HepG2 (cell line): ENCODE measurements at regions not wholly inside any gene's neighbourhood (a gene's known extent, or its start where the extent isn't known, plus 50 kb on each side); places are given as distances from the start of the nearest gene placed in this dataset.

Experiments used
- ATAC-seq: fragments of 200-7000 bp; cut with Tn5 transposase; 3 replicates; pipeline ENCODE4 v1.9.1; 2020; ENCODE audit warnings: mild to moderate bottlenecking, moderate library complexity
- BruUV-seq: library from RNA; stranded (reverse); fragments of 400-500 nt; replicated peaks from 2 replicates; lab custom pipeline; 2021; lab: Mats Ljungman, UMichigan
- CTCF ChIA-PET: fragments of 300-600 bp; formaldehyde crosslinking; extraction: SDS; loops from one replicate; lab custom pipeline; 2021; ENCODE audit warnings: low total read pairs, inconsistent platforms, low intra/inter-chr PET ratio; lab: Yijun Ruan, JAX
- POLR2A ChIA-PET: fragments of 350-600 bp; sonication (Branson Sonifier 250); formaldehyde crosslinking; loops from one replicate; lab custom pipeline; 2020; ENCODE audit warnings: antibody characterized with exemption, inconsistent platforms; lab: Yijun Ruan, JAX
- DNase-seq: peaks from one replicate; pipeline ENCODE4 v3.0.0-alpha.2; 2015; ENCODE audit warnings: low spot score
- FAIRE-seq: peaks from 3 replicates; lab custom pipeline; 2011; peaks lifted over from hg19 to GRCh38; lab: Jason Lieb, UNC
- H2AFZ ChIP-seq: one replicate; pipeline ENCODE4 v1.6.1; 2011; ENCODE audit warnings: low read length, inconsistent platforms
- H3K27ac ChIP-seq: fragments of 300-600 bp; 3 replicates; pipeline ENCODE4 v1.8.0; 2011; ENCODE audit warnings: mixed run types, mild to moderate bottlenecking, mixed read lengths, low read length, inconsistent platforms; ENCODE audit not compliant: insufficient read depth; ENCODE audit errors: extremely low read length
- H3K27me3 ChIP-seq, 2 experiments: fragments of 200-600 bp in 1 of 2; 2 replicates in 1 of 2; 3 replicates in 1 of 2; pipeline versions ENCODE4 v1.6.0 to v1.8.0; 2011; ENCODE audit warnings: low read length in 2 of 2, mild to moderate bottlenecking in 2 of 2, moderate library complexity in 2 of 2, inconsistent platforms in 1 of 2; ENCODE audit not compliant: insufficient read depth in 2 of 2, control insufficient read depth in 1 of 2
- H3K36me3 ChIP-seq, 2 experiments: fragments of 200-600 bp in 1 of 2; replicated peaks in 1 of 2; 2 replicates in 1 of 2; 3 replicates in 1 of 2; pipeline versions ENCODE4 v1.5.1 to v1.8.0; 2011; ENCODE audit warnings: low read length in 2 of 2, inconsistent platforms in 1 of 2; ENCODE audit not compliant: insufficient read depth in 2 of 2, control insufficient read depth in 1 of 2
- H3K4me1 ChIP-seq: 2 replicates; pipeline ENCODE4 v1.5.1; 2012; ENCODE audit warnings: low read length, inconsistent platforms; ENCODE audit not compliant: insufficient read depth
- H3K4me2 ChIP-seq: 2 replicates; pipeline ENCODE4 v1.6.0; 2011; ENCODE audit warnings: low read depth, low read length, inconsistent platforms
- H3K4me3 ChIP-seq, 3 experiments: fragments of 200-600 bp in 1 of 3; sonication (generic), shearing (Covaris generic) in 1 of 3; replicated peaks in 1 of 3; 2 replicates each; pipeline ENCODE4 v1.5.1; 2011 to 2016; ENCODE audit warnings: low read length in 3 of 3, inconsistent platforms in 2 of 3, low read depth in 2 of 3, mild to moderate bottlenecking in 2 of 3, control low read depth in 1 of 3, mixed read lengths in 1 of 3; ENCODE audit not compliant: insufficient read depth in 1 of 3
- H3K79me2 ChIP-seq: one replicate; pipeline ENCODE4 v1.6.1; 2011; ENCODE audit warnings: low read length, inconsistent platforms; ENCODE audit not compliant: insufficient read depth
- H3K9ac ChIP-seq: 2 replicates; pipeline ENCODE4 v1.6.0; 2011; ENCODE audit warnings: mild to moderate bottlenecking, low read depth, low read length, inconsistent platforms; ENCODE audit not compliant: insufficient read depth
- H3K9me3 ChIP-seq: 2 replicates; pipeline ENCODE4 v1.5.1; 2012; ENCODE audit warnings: mild to moderate bottlenecking, low read length
- H4K20me1 ChIP-seq: 2 replicates; pipeline ENCODE4 v1.6.0; 2011; ENCODE audit warnings: inconsistent platforms, mild to moderate bottlenecking, low read length, moderate library complexity; ENCODE audit not compliant: insufficient read depth
- CBFB ChIP-seq: sonication (generic); formaldehyde crosslinking; IDR thresholded peaks from 2 replicates; pipeline ENCODE4 v1.4.0; 2020; ENCODE audit warnings: missing genetic modification reagents
- GTF2F1 ChIP-seq: fragments of 150-350 bp; IDR thresholded peaks from 2 replicates; pipeline ENCODE4 v1.6.1; 2014; ENCODE audit warnings: low read length
- HNRNPH1 ChIP-seq: fragments of 200-400 bp; formaldehyde crosslinking; optimal IDR thresholded peaks from 2 replicates; pipeline ENCODE3; 2017; ENCODE audit warnings: mild to moderate bottlenecking, low read depth, low read length
- IRX3 ChIP-seq: sonication (generic); formaldehyde crosslinking; IDR thresholded peaks from 2 replicates; pipeline ENCODE4 v1.8.1; 2023; ENCODE audit warnings: mild to moderate bottlenecking, low read depth, missing genetic modification reagents, borderline replicate concordance
- MAZ ChIP-seq, 2 experiments: sonication (generic) in 1 of 2; formaldehyde crosslinking in 1 of 2; IDR thresholded peaks; 2 replicates each; pipeline versions ENCODE4 v1.5.0 to v1.6.1; 2012 to 2020; ENCODE audit warnings: low read depth in 2 of 2, mild to moderate bottlenecking in 2 of 2, borderline replicate concordance in 1 of 2, improper control_type of control experiment in 1 of 2, low read length in 1 of 2, missing genetic modification reagents in 1 of 2, moderate library complexity in 1 of 2
- PAWR ChIP-seq: sonication (generic); formaldehyde crosslinking; IDR thresholded peaks from 2 replicates; pipeline ENCODE4 v1.4.0; 2020; ENCODE audit warnings: missing genetic modification reagents, mild to moderate bottlenecking, borderline replicate concordance
- ZBTB2 ChIP-seq: sonication (generic); formaldehyde crosslinking; IDR thresholded peaks from 2 replicates; pipeline ENCODE4 v1.8.0; 2022; ENCODE audit warnings: low read depth, missing genetic modification reagents
- ZNF383 ChIP-seq: sonication (generic); formaldehyde crosslinking; IDR thresholded peaks from 2 replicates; pipeline ENCODE4 v1.4.0; 2020; ENCODE audit warnings: missing genetic modification reagents, mild to moderate bottlenecking, borderline replicate concordance
- ZNF441 ChIP-seq: sonication (generic); formaldehyde crosslinking; IDR thresholded peaks from 2 replicates; pipeline ENCODE4 v1.7.0; 2021; ENCODE audit warnings: missing genetic modification reagents, borderline replicate concordance
- ZNF496 ChIP-seq: sonication (generic); formaldehyde crosslinking; IDR thresholded peaks from 2 replicates; pipeline ENCODE4 v1.8.1; 2023; ENCODE audit warnings: mild to moderate bottlenecking, moderate library complexity, missing genetic modification reagents; ENCODE audit not compliant: insufficient replicate concordance
- ZNF547 ChIP-seq: sonication (generic); formaldehyde crosslinking; IDR thresholded peaks from 2 replicates; pipeline ENCODE4 v1.5.1; 2020; ENCODE audit warnings: mild to moderate bottlenecking, missing genetic modification reagents
- ZNF572 ChIP-seq: sonication (generic); formaldehyde crosslinking; IDR thresholded peaks from 2 replicates; pipeline ENCODE4 v1.5.1; 2020; ENCODE audit warnings: mild to moderate bottlenecking, missing genetic modification reagents
- WGBS: methylation state at CpG from one replicate; pipeline ENCODE4 v1.1.6; 2017; ENCODE audit warnings: low lambda C conversion rate; 5-methylcytosine and 5-hydroxymethylcytosine counted together
- in situ Hi-C: cut with HindIII; loops from 2 replicates; pipeline ENCODE4 v1.10.0; 2017; ENCODE audit warnings: low pct_unique_long_range_greater_than_20kb; ENCODE audit not compliant: extremely low pct_ligation_motif_present
- intact Hi-C: fragments of 100-400 bp; cut with micrococcal nuclease; formaldehyde crosslinking; loops from one replicate; pipeline ENCODE4 v1.10.0; 2022; ENCODE audit not compliant: unreplicated experiment

DNA sequence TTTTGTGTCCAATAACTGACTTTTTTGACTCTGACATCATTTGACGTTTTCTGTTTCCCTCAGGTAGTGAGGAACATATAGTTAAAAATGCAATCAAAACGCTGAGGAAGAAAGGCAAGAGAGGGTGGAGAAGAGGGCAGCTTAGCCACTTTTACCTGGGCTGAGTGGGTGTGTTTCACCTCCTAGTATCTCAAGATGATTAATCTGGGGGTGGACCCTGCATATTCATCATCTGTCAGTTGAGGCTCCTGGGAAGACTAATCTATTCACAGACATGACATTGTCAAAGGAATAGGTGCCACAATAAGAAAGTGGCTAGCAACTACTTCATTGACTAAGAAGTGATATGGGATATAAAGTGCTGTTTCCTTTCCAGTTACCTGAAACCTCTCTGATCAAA lies 331.5 kb upstream of the RARB start:
- Histone ChIP-seq H3K4me2 (no peak overlapping the region), H4K20me1 (no peaks in the 10 kb centered on the region), H3K9me3 (no peaks in the 10 kb centered on the region), H3K36me3 (no peaks in the 10 kb centered on the region), H3K9ac (no peak overlapping the region), H3K27ac (no peak overlapping the region), H3K4me1 (no peaks in the 10 kb centered on the region), H3K4me3 (no peak overlapping the region)
- WGBS = 2% methylated on average over 2 of the region's 2 CpGs
- in situ Hi-C loops = no loop called here
- ATAC-seq = no peak
- CTCF ChIA-PET = no interaction called here
- no peak for TF ChIP-seq ZNF572 (CRISPR knock-in tag)
- no peak for TF ChIP-seq HNRNPH1
- no peak for TF ChIP-seq ZBTB2
- no peak for TF ChIP-seq CBFB (CRISPR knock-in tag)
- no peak for TF ChIP-seq MAZ (IDR thresholded peaks at IDR 0.05; ENCODE audit: borderline replicate concordance, low read depth, low read length)
- TF ChIP-seq MAZ (CRISPR knock-in tag; IDR thresholded peaks at IDR 0.05; ENCODE audit: low read depth) = no peak
- TF ChIP-seq, all 625 proteins: peak for 0
- H3K27me3 ChIP-seq = no peaks in the 10 kb centered on the region
- DNase-seq (no peak), FAIRE-seq (no peak)
- POLR2A ChIA-PET = no interaction called here
- no peaks in the 10 kb centered on the region for H3K79me2 ChIP-seq
- intact Hi-C loops = no loop called here
- BruUV-seq = no TSS peak
- H2AFZ ChIP-seq = no peak overlapping the region

DNA sequence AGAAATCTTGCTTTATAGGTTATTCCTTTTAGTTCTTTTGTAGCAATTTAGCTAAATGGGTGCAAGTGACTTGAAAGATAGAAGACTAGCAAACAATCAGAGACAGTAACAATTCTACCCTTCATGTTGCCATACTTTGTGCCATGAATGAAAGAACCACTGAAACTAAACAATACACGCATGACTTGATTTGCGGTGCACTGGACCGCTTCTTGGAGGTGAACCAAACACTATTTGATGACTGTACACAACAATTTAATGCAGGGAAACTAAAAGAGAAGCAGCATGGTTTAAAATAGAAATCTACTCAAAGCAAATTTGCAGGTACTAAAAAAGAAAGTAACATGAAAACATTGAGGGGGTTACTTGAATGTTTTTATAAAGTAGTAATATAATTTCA lies 331.0 kb upstream of the RARB start:
- 2% methylated on average over 3 of the region's 3 CpGs for WGBS
- BruUV-seq = no TSS peak
- Histone ChIP-seq H3K4me2 (no peak overlapping the region), H3K4me3 (no peak overlapping the region), H3K27ac (no peak overlapping the region), H3K9me3 (no peaks in the 10 kb centered on the region)
- FAIRE-seq (no peak), DNase-seq (no peak)
- in situ Hi-C loops = no loop called here
- no peak for TF ChIP-seq ZNF383 (CRISPR knock-in tag)
- no peak for TF ChIP-seq IRX3 (CRISPR knock-in tag)
- TF ChIP-seq ZNF496 (CRISPR knock-in tag) = no peak
- no peak for TF ChIP-seq GTF2F1
- no peak for TF ChIP-seq ZNF547 (CRISPR knock-in tag)
- TF ChIP-seq ZNF441 (CRISPR knock-in tag) = no peak
- no peak for TF ChIP-seq PAWR (CRISPR knock-in tag)
- TF ChIP-seq, all 625 proteins: peak for 0
- ATAC-seq = no peak
- Histone ChIP-seq H4K20me1 (no peaks in the 10 kb centered on the region), H3K79me2 (no peaks in the 10 kb centered on the region), H3K27me3 (no peaks in the 10 kb centered on the region), H3K9ac (no peak overlapping the region), H3K36me3 (no peaks in the 10 kb centered on the region), H3K4me1 (no peaks in the 10 kb centered on the region), H2AFZ (no peak overlapping the region)
- intact Hi-C loops = no loop called here
- POLR2A ChIA-PET = no interaction called here
- CTCF ChIA-PET = no interaction called here
